ENCODE measurements at regions not wholly inside any gene's neighbourhood (a gene's known extent, or its start where the extent isn't known, plus 50 kb on each side); places are given as distances from the start of the nearest gene placed in this dataset.

GRCh38 chr5:86797677-86798076 is 179.9 kb downstream of the COX7C start:
- peaks cover 12% of the 10 kb centered on the region for H3K27me3 Mint-ChIP-seq (ENCODE audit: low read depth)
- no peaks in the 10 kb centered on the region for H3K4me1 Mint-ChIP-seq (ENCODE audit: low read depth)
- no peak overlapping the region for H3K27ac Mint-ChIP-seq
- H3K4me3 Mint-ChIP-seq: no peak overlapping the region
- intact Hi-C loops (cut with micrococcal nuclease): no loop called here
- no peak for DNase-seq
- no peaks in the 10 kb centered on the region for H3K9me3 Mint-ChIP-seq
- CTCF ChIA-PET: no interaction called here
- no peaks in the 10 kb centered on the region for H3K36me3 Mint-ChIP-seq (ENCODE audit: low read depth)

GRCh38 chr5:86806206-86806605 is 188.5 kb downstream of the COX7C start:
- Mint-ChIP-seq H3K36me3 (ENCODE audit: low read depth) (no peaks in the 10 kb centered on the region), H3K9me3 (peaks cover 4% of the 10 kb centered on the region), H3K4me3 (no peak overlapping the region), H3K27ac (no peak overlapping the region), H3K27me3 (ENCODE audit: low read depth) (peaks cover 4% of the 10 kb centered on the region), H3K4me1 (ENCODE audit: low read depth) (no peaks in the 10 kb centered on the region)
- CTCF ChIA-PET: interaction anchor here (0.7 to 1.0 kb wide), 2 partner anchors 9 to 27 kb away, joined by 3 read pairs; no protein-coding TSS in a partner anchor
- no peak for DNase-seq
- intact Hi-C loops (cut with micrococcal nuclease): no loop called here

- CTCF ChIA-PET: no interaction called here
- no peak for DNase-seq
- H3K4me3 Mint-ChIP-seq: no peak overlapping the region
- no peaks in the 10 kb centered on the region for H3K36me3 Mint-ChIP-seq (ENCODE audit: low read depth)
- intact Hi-C loops (cut with micrococcal nuclease): no loop called here
- H3K4me1 Mint-ChIP-seq (ENCODE audit: low read depth): no peaks in the 10 kb centered on the region
- H3K9me3 Mint-ChIP-seq: peaks cover 4% of the 10 kb centered on the region
- H3K27me3 Mint-ChIP-seq (ENCODE audit: low read depth): peaks cover 4% of the 10 kb centered on the region
- no peak overlapping the region for H3K27ac Mint-ChIP-seq
Observed at GRCh38 chr5:86807046-86808031, 189.6 kb downstream of the COX7C start.

DNA sequence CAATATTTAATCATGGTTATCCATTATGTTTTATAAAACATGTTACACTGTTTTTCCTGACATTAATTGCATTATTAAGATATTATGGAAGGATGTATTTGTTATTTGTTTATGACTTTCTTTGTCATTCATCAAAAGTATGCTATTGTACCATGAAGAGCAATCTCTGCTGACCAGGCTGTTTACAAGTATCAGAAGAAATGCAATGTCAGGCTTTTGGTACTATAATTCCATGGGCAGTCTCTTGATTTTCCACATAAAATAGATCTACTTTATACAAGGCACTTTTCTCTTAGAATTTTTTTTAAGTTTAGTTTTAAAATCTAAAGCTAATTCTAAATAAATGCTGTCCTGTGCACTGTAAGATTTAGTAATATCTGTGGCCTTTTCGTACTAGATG is 196.6 kb downstream of the COX7C start:
- no peaks in the 10 kb centered on the region for H3K27me3 Mint-ChIP-seq (ENCODE audit: low read depth)
- CTCF ChIA-PET: interaction anchor here (0.6 kb wide), 1 partner anchor 8 kb away, joined by 3 read pairs; no protein-coding TSS in a partner anchor
- intact Hi-C loops (cut with micrococcal nuclease): no loop called here
- no peak overlapping the region for H3K4me3 Mint-ChIP-seq
- H3K36me3 Mint-ChIP-seq (ENCODE audit: low read depth): no peaks in the 10 kb centered on the region
- no peaks in the 10 kb centered on the region for H3K9me3 Mint-ChIP-seq
- no peak for DNase-seq
- no peaks in the 10 kb centered on the region for H3K4me1 Mint-ChIP-seq (ENCODE audit: low read depth)
- no peak overlapping the region for H3K27ac Mint-ChIP-seq

GRCh38 chr5:86814907-86815306 is 197.2 kb downstream of the COX7C start:
- H3K4me1 Mint-ChIP-seq (ENCODE audit: low read depth): no peaks in the 10 kb centered on the region
- intact Hi-C loops (cut with micrococcal nuclease): no loop called here
- no peak overlapping the region for H3K4me3 Mint-ChIP-seq
- H3K36me3 Mint-ChIP-seq (ENCODE audit: low read depth): no peaks in the 10 kb centered on the region
- no peaks in the 10 kb centered on the region for H3K9me3 Mint-ChIP-seq
- no peak overlapping the region for H3K27ac Mint-ChIP-seq
- no peak for DNase-seq
- CTCF ChIA-PET: interaction anchor here (0.6 kb wide), 1 partner anchor 9 kb away, joined by 3 read pairs; no protein-coding TSS in a partner anchor
- H3K27me3 Mint-ChIP-seq (ENCODE audit: low read depth): no peaks in the 10 kb centered on the region

DNA sequence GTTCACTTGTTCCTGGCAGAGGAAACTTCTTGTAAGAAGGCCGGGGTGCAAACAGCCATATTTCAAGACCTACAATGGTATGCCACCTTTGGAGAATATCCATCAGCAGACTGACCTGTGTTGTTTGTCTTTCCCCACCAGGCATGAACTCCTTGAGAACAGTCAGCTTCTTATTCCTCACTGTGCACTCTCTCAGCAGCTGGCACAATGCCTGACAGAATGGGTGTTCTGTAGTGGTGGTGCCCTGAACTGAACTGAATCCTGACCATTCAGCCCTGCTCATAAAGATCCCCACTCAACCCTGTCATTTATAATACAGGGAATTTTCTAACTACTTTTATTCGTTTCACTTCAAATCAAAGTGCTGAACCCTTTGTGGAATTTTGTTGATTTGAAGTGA is 206.9 kb downstream of the COX7C start:
- CTCF ChIA-PET: interaction anchor here (1.0 kb wide), 1 partner anchor 12 kb away, joined by 3 read pairs; no protein-coding TSS in a partner anchor
- Mint-ChIP-seq H3K36me3 (ENCODE audit: low read depth) (no peaks in the 10 kb centered on the region), H3K27me3 (ENCODE audit: low read depth) (no peaks in the 10 kb centered on the region), H3K27ac (no peak overlapping the region), H3K9me3 (no peaks in the 10 kb centered on the region), H3K4me3 (no peak overlapping the region), H3K4me1 (ENCODE audit: low read depth) (no peaks in the 10 kb centered on the region)
- DNase-seq: no peak
- intact Hi-C loops (cut with micrococcal nuclease): no loop called here

- H3K27ac Mint-ChIP-seq: no peak overlapping the region
- H3K4me3 Mint-ChIP-seq: no peak overlapping the region
- H3K36me3 Mint-ChIP-seq (ENCODE audit: low read depth): no peaks in the 10 kb centered on the region
- CTCF ChIA-PET: no interaction called here
- intact Hi-C loops (cut with micrococcal nuclease): no loop called here
- no peaks in the 10 kb centered on the region for H3K27me3 Mint-ChIP-seq (ENCODE audit: low read depth)
- DNase-seq: no peak
- no peaks in the 10 kb centered on the region for H3K9me3 Mint-ChIP-seq
- no peaks in the 10 kb centered on the region for H3K4me1 Mint-ChIP-seq (ENCODE audit: low read depth)
Observed at GRCh38 chr5:86831128-86831527, 213.4 kb downstream of the COX7C start.

DNA sequence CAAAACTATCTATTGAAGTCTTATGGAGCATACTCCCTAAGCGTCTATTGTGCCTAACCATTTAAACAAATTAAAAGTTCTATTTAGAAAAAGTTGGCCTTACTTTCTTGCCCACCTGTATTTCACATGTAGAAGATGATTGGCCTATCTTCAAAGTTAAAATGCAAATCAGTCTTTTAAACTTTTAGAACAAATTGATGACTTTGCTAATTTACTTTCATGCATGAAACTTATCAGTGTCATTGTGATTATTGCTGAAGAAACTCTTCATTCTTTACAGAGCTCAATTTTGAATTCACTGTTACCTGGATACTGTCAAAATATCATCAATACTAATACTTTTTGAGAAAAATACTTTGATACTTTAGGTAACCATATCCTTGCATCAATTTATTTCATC is 216.1 kb downstream of the COX7C start:
- no peak overlapping the region for H3K27ac Mint-ChIP-seq
- no peak for DNase-seq
- no peaks in the 10 kb centered on the region for H3K9me3 Mint-ChIP-seq
- no peaks in the 10 kb centered on the region for H3K36me3 Mint-ChIP-seq (ENCODE audit: low read depth)
- intact Hi-C loops (cut with micrococcal nuclease): no loop called here
- H3K4me1 Mint-ChIP-seq (ENCODE audit: low read depth): no peaks in the 10 kb centered on the region
- H3K4me3 Mint-ChIP-seq: no peak overlapping the region
- H3K27me3 Mint-ChIP-seq (ENCODE audit: low read depth): no peaks in the 10 kb centered on the region
- CTCF ChIA-PET: interaction anchor here (0.7 to 1.4 kb wide), 2 partner anchors 28 to 526 kb away, joined by 3 read pairs; no protein-coding TSS in a partner anchor

- H3K4me3 Mint-ChIP-seq: no peak overlapping the region
- H3K4me1 Mint-ChIP-seq (ENCODE audit: low read depth): no peaks in the 10 kb centered on the region
- no peak for DNase-seq
- CTCF ChIA-PET: no interaction called here
- H3K27ac Mint-ChIP-seq: no peak overlapping the region
- intact Hi-C loops (cut with micrococcal nuclease): no loop called here
- peaks cover 2% of the 10 kb centered on the region for H3K27me3 Mint-ChIP-seq (ENCODE audit: low read depth)
- H3K9me3 Mint-ChIP-seq: no peaks in the 10 kb centered on the region
- H3K36me3 Mint-ChIP-seq (ENCODE audit: low read depth): no peaks in the 10 kb centered on the region
Observed at GRCh38 chr5:86837610-86838009, 219.9 kb downstream of the COX7C start.

DNA sequence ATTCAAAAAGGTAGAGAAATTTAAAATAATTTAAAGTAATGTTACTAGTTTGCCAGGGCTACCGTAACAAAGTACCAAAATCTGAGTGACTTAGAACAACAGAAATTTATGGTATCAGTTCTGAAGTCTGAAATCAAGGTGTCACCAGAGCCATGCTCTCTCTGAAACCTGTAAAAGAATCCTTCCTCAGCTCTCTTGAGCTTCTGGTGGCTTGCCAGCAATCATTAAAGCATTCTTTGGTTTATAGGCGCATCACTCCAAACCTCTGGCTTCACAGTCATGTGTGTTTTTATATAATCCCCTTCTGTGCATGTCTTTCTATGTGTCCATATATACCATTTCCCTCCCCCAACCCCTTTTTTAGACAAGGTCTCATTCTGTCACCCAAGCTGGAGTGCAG is 220.3 kb downstream of the COX7C start:
- CTCF ChIA-PET: no interaction called here

DNA sequence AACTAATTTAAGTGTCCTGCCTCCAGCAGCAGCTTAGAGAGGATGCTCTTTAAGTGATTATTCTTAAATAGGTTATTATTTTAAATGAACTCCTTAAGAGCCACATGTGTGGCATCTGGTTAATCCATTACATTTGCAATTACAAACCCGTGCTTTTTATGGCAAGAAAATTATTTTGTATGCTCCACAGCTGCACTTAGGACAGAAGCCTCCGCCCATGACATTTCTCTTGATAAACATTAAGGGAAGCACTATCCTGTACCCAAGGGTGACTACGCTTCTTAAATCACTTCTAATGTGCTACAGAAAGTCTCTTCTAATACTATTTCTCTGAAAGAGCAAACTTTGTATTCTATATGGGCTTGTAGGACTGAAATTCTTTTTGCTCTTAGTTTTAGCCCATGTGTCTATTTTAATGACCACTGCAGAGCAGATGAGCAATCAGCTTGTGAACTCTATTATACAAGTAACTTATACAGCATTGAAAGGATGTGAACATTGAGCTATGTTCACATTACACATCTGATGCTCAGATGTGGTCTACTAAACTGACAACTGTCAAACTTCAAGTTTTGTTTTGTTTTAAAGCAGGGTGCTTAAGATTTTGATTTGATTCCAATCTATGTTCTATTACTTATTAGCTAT is 223.4 kb downstream of the COX7C start:
- Mint-ChIP-seq H3K36me3 (ENCODE audit: low read depth) (no peaks in the 10 kb centered on the region), H3K27me3 (ENCODE audit: low read depth) (peaks cover 2% of the 10 kb centered on the region), H3K27ac (no peak overlapping the region), H3K4me1 (ENCODE audit: low read depth) (no peaks in the 10 kb centered on the region), H3K4me3 (no peak overlapping the region), H3K9me3 (peaks cover 2% of the 10 kb centered on the region)
- intact Hi-C loops (cut with micrococcal nuclease): no loop called here
- DNase-seq: no peak
- CTCF ChIA-PET: interaction anchor here (0.5 to 0.6 kb wide), 2 partner anchors 171 to 1364 kb away, joined by 3 read pairs; no protein-coding TSS in a partner anchor

More for the DNA sequence above, 220.3 kb downstream of the COX7C start:
- Mint-ChIP-seq H3K27me3 (ENCODE audit: low read depth) (peaks cover 2% of the 10 kb centered on the region), H3K36me3 (ENCODE audit: low read depth) (no peaks in the 10 kb centered on the region), H3K27ac (no peak overlapping the region), H3K4me3 (no peak overlapping the region), H3K9me3 (no peaks in the 10 kb centered on the region), H3K4me1 (ENCODE audit: low read depth) (no peaks in the 10 kb centered on the region)
- DNase-seq: no peak
- intact Hi-C loops (cut with micrococcal nuclease): no loop called here

- Mint-ChIP-seq H3K36me3 (ENCODE audit: low read depth) (no peaks in the 10 kb centered on the region), H3K4me3 (no peak overlapping the region), H3K27ac (no peak overlapping the region), H3K4me1 (ENCODE audit: low read depth) (no peaks in the 10 kb centered on the region), H3K9me3 (no peaks in the 10 kb centered on the region), H3K27me3 (ENCODE audit: low read depth) (peaks cover 11% of the 10 kb centered on the region)
- DNase-seq: no peak
- CTCF ChIA-PET: interaction anchor here (1.2 kb wide), 1 partner anchor 22 kb away, joined by 3 read pairs; no protein-coding TSS in a partner anchor
- intact Hi-C loops (cut with micrococcal nuclease): no loop called here
Observed at GRCh38 chr5:86858442-86858841, 240.7 kb downstream of the COX7C start.
